Ascending aorta (tissue), 2 donors: ENCODE measurements at regions not wholly inside any gene's neighbourhood (a gene's known extent, or its start where the extent isn't known, plus 50 kb on each side); places are given as distances from the start of the nearest gene placed in this dataset.

Experiments used
- DNase-seq, 2 donors: peaks; one replicate each; pipeline ENCODE4 v3.0.0-alpha.2; 2019; ENCODE audit warnings: low spot score in 2 of 2
- H3K27ac ChIP-seq, 2 donors: fragments of 200-600 bp; sonication (generic); one replicate each; pipeline ENCODE4 v1.5.1; 2016 to 2017; ENCODE audit warnings: mild to moderate bottlenecking in 1 of 2
- H3K27me3 ChIP-seq: fragments of 200-600 bp; sonication (generic); one replicate; pipeline ENCODE4 v1.5.1; 2017
- H3K36me3 ChIP-seq, 2 donors: fragments of 200-600 bp; sonication (generic); one replicate each; pipeline ENCODE4 v1.5.1; 2016
- H3K4me1 ChIP-seq, 2 donors: fragments of 200-600 bp; sonication (generic); one replicate each; pipeline ENCODE4 v1.5.1; 2016 to 2017; ENCODE audit warnings: mild to moderate bottlenecking in 1 of 2
- H3K4me3 ChIP-seq, 2 donors: fragments of 200-600 bp; sonication (generic); one replicate each; pipeline ENCODE4 v1.5.1; 2016 to 2017; ENCODE audit warnings: mild to moderate bottlenecking in 1 of 2
- H3K9me3 ChIP-seq, 2 donors: fragments of 200-600 bp; sonication (generic); one replicate each; pipeline ENCODE4 v1.5.1; 2016
- CTCF ChIP-seq, 3 experiments: fragments of 200-600 bp in 2 of 3; fragments of 450-650 bp in 1 of 3; sonication (generic) in 2 of 3; IDR thresholded peaks; one replicate each; pipeline ENCODE4 v1.5.1; 2016 to 2019; ENCODE audit warnings: antibody characterized with exemption in 3 of 3, mild to moderate bottlenecking in 1 of 3, moderate library complexity in 1 of 3
- intact Hi-C: fragments of 100-400 bp; cut with DNase I; formaldehyde crosslinking; loops from one replicate; pipeline ENCODE4 v1.15.1; 2023

GRCh38 chr5:74303578-74303977 is 336.9 kb downstream of the ENC1 start:
- Histone ChIP-seq H3K36me3 (no peaks in the 10 kb centered on the region), H3K27me3 (no peaks in the 10 kb centered on the region), H3K4me1 (no peaks in the 10 kb centered on the region), H3K27ac (no peak overlapping the region), H3K4me3 (no peak overlapping the region), H3K9me3 (no peaks in the 10 kb centered on the region)
- no peak for DNase-seq
- no peak for TF ChIP-seq CTCF (IDR thresholded peaks at IDR 0.05)
- intact Hi-C loops = no loop called here

GRCh38 chr5:74301576-74301975 is 339.0 kb downstream of the ENC1 start:
- intact Hi-C loops = no loop called here
- no peak for TF ChIP-seq CTCF (IDR thresholded peaks at IDR 0.05)
- Histone ChIP-seq H3K4me3 (no peak overlapping the region), H3K4me1 (no peaks in the 10 kb centered on the region), H3K36me3 (no peaks in the 10 kb centered on the region), H3K9me3 (no peaks in the 10 kb centered on the region), H3K27me3 (no peaks in the 10 kb centered on the region), H3K27ac (no peak overlapping the region)
- no peak for DNase-seq

- no peaks in the 10 kb centered on the region for H3K9me3 ChIP-seq
- no peak overlapping the region for H3K27ac ChIP-seq
- TF ChIP-seq CTCF (IDR thresholded peaks at IDR 0.05) = no peak
- no peaks in the 10 kb centered on the region for H3K27me3 ChIP-seq
- H3K4me1 ChIP-seq = no peaks in the 10 kb centered on the region
- H3K4me3 ChIP-seq = no peak overlapping the region
- DNase-seq = no peak
- H3K36me3 ChIP-seq = no peaks in the 10 kb centered on the region
- intact Hi-C loops = no loop called here
These were observed 339.6 kb downstream of the ENC1 start for GRCh38 chr5:74300808-74301389.

- H3K27ac ChIP-seq = no peak overlapping the region
- no peaks in the 10 kb centered on the region for H3K36me3 ChIP-seq
- no peaks in the 10 kb centered on the region for H3K9me3 ChIP-seq
- intact Hi-C loops = no loop called here
- H3K27me3 ChIP-seq = no peaks in the 10 kb centered on the region
- TF ChIP-seq CTCF (IDR thresholded peaks at IDR 0.05) = no peak
- no peaks in the 10 kb centered on the region for H3K4me1 ChIP-seq
- DNase-seq = no peak
- no peak overlapping the region for H3K4me3 ChIP-seq
These were observed 340.7 kb downstream of the ENC1 start for GRCh38 chr5:74299833-74300232.

GRCh38 chr5:74296685-74297408 is 343.7 kb downstream of the ENC1 start:
- no peaks in the 10 kb centered on the region for H3K36me3 ChIP-seq
- H3K27ac ChIP-seq = no peak overlapping the region
- H3K9me3 ChIP-seq = no peaks in the 10 kb centered on the region
- intact Hi-C loops = no loop called here
- TF ChIP-seq CTCF (IDR thresholded peaks at IDR 0.05) = no peak
- no peak overlapping the region for H3K4me3 ChIP-seq
- peaks cover 0 to 4% of the 10 kb centered on the region in 2 donors for H3K4me1 ChIP-seq
- no peaks in the 10 kb centered on the region for H3K27me3 ChIP-seq
- DNase-seq = no peak
